Ishikawa (cell line): ENCODE measurements at regions not wholly inside any gene's neighbourhood (a gene's known extent, or its start where the extent isn't known, plus 50 kb on each side); places are given as distances from the start of the nearest gene placed in this dataset.

Experiments used
- EGR1 ChIP-seq: IDR thresholded peaks from 2 replicates; pipeline ENCODE4 v1.6.1; 2012
- YY1 ChIP-seq: IDR thresholded peaks from 2 replicates; pipeline ENCODE4 v1.6.1; 2012; ENCODE audit warnings: low read depth

GRCh38 chr10:55404094-55404493 is 603.1 kb upstream of the PCDH15 start:
- no peak for TF ChIP-seq YY1
- no peak for TF ChIP-seq EGR1
